ENCODE measurements at regions not wholly inside any gene's neighbourhood (a gene's known extent, or its start where the extent isn't known, plus 50 kb on each side); places are given as distances from the start of the nearest gene placed in this dataset.

GRCh38 chr12:116399055-116399454 is 121.6 kb upstream of the MED13L start:
- H3K4me1 Mint-ChIP-seq = peaks cover 19% of the 10 kb centered on the region
- peaks cover 54% of the 10 kb centered on the region for H3K9me3 Mint-ChIP-seq
- H3K4me3 Mint-ChIP-seq = no peak overlapping the region
- peaks cover 13% of the 10 kb centered on the region for H3K27me3 Mint-ChIP-seq (ENCODE audit: low read depth, poor library complexity)
- no peak for DNase-seq
- TF ChIP-seq CTCF (IDR thresholded peaks at IDR 0.05) = no peak
- H3K36me3 Mint-ChIP-seq (ENCODE audit: low read depth) = peaks cover 14% of the 10 kb centered on the region
- no peak overlapping the region for H3K27ac Mint-ChIP-seq

GRCh38 chr12:116400636-116401372 is 123.3 kb upstream of the MED13L start:
- Mint-ChIP-seq H3K9me3 (peaks cover 47% of the 10 kb centered on the region), H3K27me3 (ENCODE audit: low read depth, poor library complexity) (peaks cover 13% of the 10 kb centered on the region), H3K4me1 (peaks cover 26% of the 10 kb centered on the region), H3K4me3 (no peak overlapping the region), H3K36me3 (ENCODE audit: low read depth) (peaks cover 14% of the 10 kb centered on the region), H3K27ac (no peak overlapping the region)
- TF ChIP-seq CTCF (IDR thresholded peaks at IDR 0.05) = no peak
- no peak for DNase-seq

GRCh38 chr12:116401565-116401964 is 124.1 kb upstream of the MED13L start:
- DNase-seq = no peak
- TF ChIP-seq CTCF (IDR thresholded peaks at IDR 0.05) = no peak
- H3K4me1 Mint-ChIP-seq = peaks cover 30% of the 10 kb centered on the region
- H3K4me3 Mint-ChIP-seq = no peak overlapping the region
- H3K36me3 Mint-ChIP-seq (ENCODE audit: low read depth) = peaks cover 14% of the 10 kb centered on the region
- H3K27me3 Mint-ChIP-seq (ENCODE audit: low read depth, poor library complexity) = peaks cover 13% of the 10 kb centered on the region
- H3K27ac Mint-ChIP-seq = no peak overlapping the region
- peaks cover 47% of the 10 kb centered on the region for H3K9me3 Mint-ChIP-seq

GRCh38 chr12:116402163-116402939 is 124.9 kb upstream of the MED13L start:
- Mint-ChIP-seq H3K27ac (no peak overlapping the region), H3K9me3 (peaks cover 40% of the 10 kb centered on the region), H3K4me3 (no peak overlapping the region), H3K4me1 (peaks cover 38% of the 10 kb centered on the region), H3K36me3 (ENCODE audit: low read depth) (peaks cover 14% of the 10 kb centered on the region), H3K27me3 (ENCODE audit: low read depth, poor library complexity) (peaks cover 13% of the 10 kb centered on the region)
- DNase-seq = no peak
- no peak for TF ChIP-seq CTCF (IDR thresholded peaks at IDR 0.05)

- Mint-ChIP-seq H3K27me3 (ENCODE audit: low read depth, poor library complexity) (peaks cover 13% of the 10 kb centered on the region), H3K4me3 (no peak overlapping the region), H3K27ac (no peak overlapping the region), H3K9me3 (peaks cover 28% of the 10 kb centered on the region), H3K4me1 (peaks cover 50% of the 10 kb centered on the region), H3K36me3 (ENCODE audit: low read depth) (peaks cover 6% of the 10 kb centered on the region)
- TF ChIP-seq CTCF (IDR thresholded peaks at IDR 0.05) = no peak
- DNase-seq = no peak
These were observed 126.1 kb upstream of the MED13L start for GRCh38 chr12:116403546-116403945.
